GM18502 (cell line): ENCODE measurements at regions not wholly inside any gene's neighbourhood (a gene's known extent, or its start where the extent isn't known, plus 50 kb on each side); places are given as distances from the start of the nearest gene placed in this dataset.
A peak's percentile ranks its signal among the peaks of the same experiment; 100 is the strongest.
"Not testable (repeated sequence)": the region's sequence is repeated elsewhere in the genome, so short reads cannot be mapped to it uniquely, and the experiment has no call there.

Source experiments
- ATAC-seq: cut with Tn5 transposase; IDR thresholded peaks from one replicate; pipeline ENCODE4 v1.9.1; 2021; ENCODE audit warnings: mild to moderate bottlenecking; ENCODE audit not compliant: unreplicated experiment, poor library complexity

GRCh38 chr2:84071050-84071449 is 388.0 kb downstream of the SUCLG1 start:
- ATAC-seq = no peak

DNA sequence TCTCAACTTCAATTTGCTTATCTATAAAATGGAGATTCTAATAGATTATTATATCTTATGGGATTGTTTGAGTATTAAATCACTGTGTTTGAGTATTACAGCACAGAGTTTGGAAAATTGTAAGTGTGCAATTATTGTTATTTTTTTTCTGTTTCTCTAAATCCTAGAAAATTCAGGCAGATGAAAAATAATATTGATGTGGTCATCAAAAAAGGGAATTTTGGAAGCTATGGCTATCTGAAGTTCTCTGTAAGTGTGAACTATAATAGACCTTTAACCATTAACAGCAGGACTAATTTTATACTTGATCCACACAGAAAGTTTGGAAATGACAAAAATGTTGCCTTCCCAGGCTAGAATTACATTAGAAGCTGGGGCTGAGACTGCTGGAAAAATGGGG is 393.2 kb downstream of the SUCLG1 start:
- ATAC-seq = no peak

- ATAC-seq = no peak
Observed at GRCh38 chr2:84057917-84058560, 401.0 kb downstream of the SUCLG1 start.

GRCh38 chr2:84055816-84056215 is 403.3 kb downstream of the SUCLG1 start:
- ATAC-seq = no peak

- ATAC-seq = not testable (repeated sequence)
Observed at GRCh38 chr2:84054577-84054976, 404.5 kb downstream of the SUCLG1 start.

DNA sequence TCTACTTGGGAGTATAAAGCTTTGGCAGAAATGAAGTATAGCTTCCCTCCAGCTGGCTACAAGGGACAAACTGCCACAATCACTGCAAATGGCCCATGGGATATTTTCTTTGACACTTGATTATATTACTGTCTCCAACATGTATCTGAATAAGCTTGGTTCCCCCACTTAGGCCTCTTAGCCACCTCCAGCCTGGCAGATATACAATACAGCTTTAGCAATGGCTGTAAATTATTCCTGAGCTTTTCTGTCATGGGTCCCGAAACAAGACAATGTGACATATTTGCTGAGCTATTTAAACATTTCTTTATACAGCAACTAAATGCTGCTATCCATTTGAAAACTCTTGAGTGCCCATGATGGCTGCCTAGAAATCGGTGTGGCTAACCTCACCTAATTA is 406.2 kb downstream of the SUCLG1 start:
- no peak for ATAC-seq

- ATAC-seq = no peak
Observed at GRCh38 chr2:84052043-84052442, 407.0 kb downstream of the SUCLG1 start.

GRCh38 chr2:84048964-84049363 is 410.1 kb downstream of the SUCLG1 start:
- no peak for ATAC-seq

DNA sequence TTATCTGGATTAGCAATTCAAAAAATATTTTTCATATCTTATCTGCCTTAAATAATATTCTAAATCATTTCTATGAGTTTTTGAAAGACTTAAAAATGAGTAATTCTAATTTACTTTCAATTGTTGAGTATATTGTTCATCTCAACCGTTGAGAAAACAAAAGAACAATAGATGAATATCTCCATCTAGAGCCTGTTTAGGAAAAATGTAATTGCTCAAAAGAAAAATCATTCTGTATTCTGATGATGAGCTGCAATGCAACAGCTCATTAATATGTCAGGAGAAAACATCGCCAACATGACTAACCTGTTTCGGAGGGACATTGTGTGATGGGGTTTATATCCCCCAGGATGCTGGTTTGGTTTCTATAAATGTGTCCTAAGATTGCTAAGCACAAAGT is 417.6 kb downstream of the SUCLG1 start:
- no peak for ATAC-seq

GRCh38 chr2:84040281-84040680 is 418.8 kb downstream of the SUCLG1 start:
- ATAC-seq = no peak

- ATAC-seq = no peak
Observed at GRCh38 chr2:84038866-84039265, 420.2 kb downstream of the SUCLG1 start.

- no peak for ATAC-seq
Observed at GRCh38 chr2:84033347-84033974, 425.6 kb downstream of the SUCLG1 start.

DNA sequence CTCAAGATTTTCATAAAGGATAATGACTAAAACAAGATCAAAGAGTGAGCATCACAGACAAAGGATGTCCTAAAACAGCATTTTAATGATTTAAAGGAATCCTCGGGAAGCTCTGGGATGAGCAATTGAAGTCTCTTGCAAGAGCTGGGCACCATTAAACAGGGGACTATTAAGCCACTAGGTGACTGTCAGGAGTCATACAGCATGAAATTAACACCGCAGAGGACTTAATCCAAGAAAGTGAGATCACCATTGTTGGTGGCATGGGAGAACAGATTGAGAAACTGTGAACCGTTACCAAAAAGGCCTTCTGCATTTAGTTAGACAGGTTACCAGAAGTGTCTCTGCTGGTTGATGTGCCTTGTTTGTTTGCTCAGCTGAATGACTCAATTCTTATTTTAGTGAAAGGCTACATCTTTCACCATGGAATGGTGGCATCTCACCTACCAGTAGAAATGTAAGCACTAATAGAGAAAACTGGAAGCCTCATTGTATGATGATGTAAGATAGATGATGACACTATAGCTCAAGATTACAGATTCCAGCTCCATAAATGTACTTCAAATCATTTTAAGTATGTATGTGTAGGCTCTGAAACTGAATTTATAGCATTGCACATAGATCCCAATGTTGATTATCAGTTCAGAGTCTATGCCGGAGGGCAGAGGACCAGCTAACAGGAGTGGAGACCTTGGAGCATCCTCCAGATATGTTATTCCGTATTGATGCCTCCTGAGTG is 427.6 kb downstream of the SUCLG1 start:
- no peak for ATAC-seq

- no peak for ATAC-seq
Observed at GRCh38 chr2:84029903-84030575, 429.0 kb downstream of the SUCLG1 start.

DNA sequence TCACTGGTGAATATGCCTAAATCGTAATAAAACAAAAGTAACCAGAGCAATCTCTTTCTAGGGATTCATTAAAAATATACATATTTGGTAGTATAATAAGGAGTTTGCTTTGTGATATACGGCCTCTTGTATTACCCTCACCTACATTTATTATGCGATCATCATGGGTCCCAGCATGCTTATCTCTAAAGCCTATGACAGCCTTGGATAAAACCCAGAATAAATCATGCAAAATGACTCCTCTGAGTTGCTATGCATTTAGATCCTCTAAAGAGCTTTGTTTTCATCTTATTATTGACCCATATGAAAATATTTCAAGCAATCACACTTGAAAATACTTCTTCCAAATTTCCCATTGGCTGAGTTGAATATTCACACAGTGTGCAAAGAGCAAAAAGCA is 432.3 kb downstream of the SUCLG1 start:
- no peak for ATAC-seq

DNA sequence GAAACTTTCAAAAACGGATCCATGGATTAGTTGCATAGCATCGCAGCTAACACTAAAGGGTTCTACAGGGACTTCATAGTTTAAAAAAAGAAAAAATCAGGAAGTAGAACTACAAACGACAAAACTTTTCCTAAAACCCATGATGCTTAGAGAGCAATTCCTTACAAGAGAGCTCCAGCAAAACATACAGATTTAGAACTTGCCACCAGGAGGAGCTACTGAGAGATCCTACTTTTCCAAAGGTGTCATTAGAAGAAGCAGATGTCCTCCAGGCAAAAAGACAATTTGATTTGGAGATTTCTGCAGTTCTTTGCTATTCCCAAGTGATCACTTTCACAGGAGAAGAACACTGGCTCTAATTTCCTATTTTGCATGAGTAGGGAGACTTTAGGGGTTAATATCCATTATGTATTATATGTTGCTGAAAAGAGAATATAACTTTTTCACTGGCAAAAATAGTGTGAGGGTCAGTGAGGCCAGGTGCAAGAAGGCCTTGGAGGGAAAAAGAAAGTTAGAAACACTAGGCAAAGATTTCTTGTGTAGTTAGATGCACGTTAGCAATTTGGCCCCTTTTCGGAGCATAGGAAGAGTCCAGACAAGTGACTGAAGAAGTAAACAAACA is 436.2 kb downstream of the SUCLG1 start:
- peak; percentile 60 for ATAC-seq

DNA sequence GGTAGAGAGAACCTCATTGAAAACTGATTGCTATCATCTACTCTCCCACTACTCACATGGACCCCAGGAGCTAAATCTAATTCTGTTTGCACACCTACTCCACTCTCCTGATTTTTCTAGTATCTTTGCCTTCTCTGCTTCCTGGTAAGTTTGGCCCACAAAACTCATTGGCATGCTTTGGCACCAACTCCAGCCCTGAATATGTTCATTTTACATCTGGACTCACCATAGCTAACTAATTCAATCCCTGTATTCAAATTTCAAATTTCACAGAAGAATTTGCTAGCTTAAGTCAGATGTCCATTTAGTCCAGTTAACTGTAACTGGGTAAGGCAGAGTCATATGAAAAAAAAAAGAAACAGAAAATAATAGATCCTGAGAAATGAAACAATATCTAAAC is 442.1 kb downstream of the SUCLG1 start:
- ATAC-seq = no peak

DNA sequence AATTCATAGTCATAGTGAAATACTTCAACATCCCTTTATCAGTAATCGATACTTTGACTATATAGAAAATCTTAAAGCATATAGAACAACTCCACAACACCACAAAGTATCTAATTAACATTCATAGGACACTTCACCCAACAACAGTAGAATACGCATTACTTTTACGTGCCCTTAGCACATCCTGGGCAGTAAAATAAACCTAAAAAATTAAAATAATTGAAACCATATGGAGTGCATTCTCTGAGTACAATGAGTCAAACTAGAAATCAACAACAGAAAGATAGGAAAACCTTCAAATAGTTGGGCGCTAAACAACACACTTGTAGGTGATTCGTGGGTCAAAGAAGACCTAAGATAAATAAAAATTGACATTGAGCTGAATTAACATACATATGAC is 442.9 kb downstream of the SUCLG1 start:
- no peak for ATAC-seq

DNA sequence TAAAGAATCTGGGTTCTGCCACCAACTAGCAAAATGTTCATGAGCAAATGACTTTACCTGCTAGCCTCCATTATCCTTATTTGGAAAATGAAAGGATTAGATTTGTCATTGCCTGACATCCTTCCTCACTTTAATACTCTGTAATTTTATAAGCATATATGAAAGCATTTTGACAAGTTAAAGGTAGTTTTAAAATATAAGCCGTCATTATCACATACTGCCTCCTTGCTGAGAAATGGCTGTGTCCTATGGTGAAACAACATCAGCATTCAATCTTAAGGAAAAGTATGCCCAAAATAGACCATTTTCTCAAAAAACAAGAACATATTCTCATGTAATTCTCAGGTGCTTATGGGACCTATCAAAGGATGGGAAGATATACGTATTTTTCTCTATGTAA is 461.2 kb downstream of the SUCLG1 start:
- ATAC-seq = no peak

- ATAC-seq = no peak
Observed at GRCh38 chr2:83994633-83995179, 464.4 kb downstream of the SUCLG1 start.
